Neural cell (in vitro differentiated cells): ENCODE measurements at regions not wholly inside any gene's neighbourhood (a gene's known extent, or its start where the extent isn't known, plus 50 kb on each side); places are given as distances from the start of the nearest gene placed in this dataset.

Source experiments
- H2AFZ ChIP-seq: fragments of 200-600, 300-800 bp; sonication (generic), shearing (Covaris generic); 2 replicates; pipeline ENCODE4 v1.6.0; 2014; ENCODE audit warnings: low read depth, mild to moderate bottlenecking, antibody characterized with exemption, low read length, moderate library complexity
- H3F3A ChIP-seq: fragments of 200-600 bp; shearing (Covaris generic); 2 replicates; pipeline ENCODE4 v1.6.1; 2016; ENCODE audit warnings: mild to moderate bottlenecking, moderate library complexity, mixed read lengths, antibody characterized with exemption, low read length; ENCODE audit not compliant: insufficient read depth, poor library complexity, severe bottlenecking
- H3K27ac ChIP-seq: fragments of 200-600, 300-800 bp; sonication (generic), shearing (Covaris generic); 2 replicates; pipeline ENCODE4 v1.5.1; 2014; ENCODE audit warnings: mild to moderate bottlenecking, low read length, moderate library complexity
- H3K27me3 ChIP-seq: fragments of 300-800, 200-600 bp; sonication (generic), shearing (Covaris generic); 2 replicates; pipeline ENCODE4 v1.6.0; 2014; ENCODE audit warnings: mild to moderate bottlenecking, low read depth, low read length, moderate library complexity; ENCODE audit not compliant: insufficient read depth
- H3K36me3 ChIP-seq: fragments of 300-800, 200-600 bp; sonication (generic), shearing (Covaris generic); 2 replicates; pipeline ENCODE4 v1.5.1; 2014; ENCODE audit warnings: mild to moderate bottlenecking, antibody characterized with exemption, low read length, moderate library complexity; ENCODE audit not compliant: insufficient read depth
- H3K4me2 ChIP-seq: fragments of 300-800, 200-600 bp; sonication (generic), shearing (Covaris generic); 2 replicates; pipeline ENCODE4 v1.6.0; 2014; ENCODE audit warnings: mild to moderate bottlenecking, low read length
- H3K4me3 ChIP-seq: fragments of 300-800, 200-600 bp; sonication (generic), shearing (Covaris generic); 2 replicates; pipeline ENCODE4 v1.5.1; 2014; ENCODE audit warnings: mild to moderate bottlenecking, low read length, moderate library complexity
- H3K79me2 ChIP-seq: fragments of 200-600 bp; shearing (Covaris generic); replicated peaks from 2 replicates; pipeline ENCODE4 v1.6.0; 2014; ENCODE audit warnings: mild to moderate bottlenecking, low read length, moderate library complexity; ENCODE audit not compliant: insufficient read depth
- H3K9ac ChIP-seq: fragments of 300-800, 200-600 bp; sonication (generic), shearing (Covaris generic); 2 replicates; pipeline ENCODE4 v1.6.1; 2016; ENCODE audit warnings: mild to moderate bottlenecking, low read length, mixed read lengths
- H3K9me2 ChIP-seq: fragments of 200-600 bp; shearing (Covaris generic); 2 replicates; pipeline ENCODE4 v1.6.1; 2016; ENCODE audit warnings: mild to moderate bottlenecking, low read length, mixed read lengths; ENCODE audit not compliant: insufficient read depth
- H3K9me3 ChIP-seq: fragments of 200-600, 300-800 bp; sonication (generic), shearing (Covaris generic); 2 replicates; pipeline ENCODE4 v1.6.1; 2016; ENCODE audit warnings: mild to moderate bottlenecking, mixed run types, low read length, moderate library complexity, mixed read lengths
- H4K20me1 ChIP-seq: fragments of 200-600 bp; shearing (Covaris generic); 2 replicates; pipeline ENCODE4 v1.6.1; 2016; ENCODE audit warnings: mild to moderate bottlenecking, mixed run types; ENCODE audit not compliant: insufficient read depth
- EP300 ChIP-seq: fragments of 450-650 bp; conservative IDR thresholded peaks from 2 replicates; pipeline ENCODE4 v1.6.1; 2014; ENCODE audit warnings: antibody characterized with exemption, mild to moderate bottlenecking, moderate library complexity; ENCODE audit not compliant: poor library complexity, severe bottlenecking
- EZH2 ChIP-seq: fragments of 200-600, 300-800 bp; shearing (Covaris generic), sonication (generic); IDR thresholded peaks from 2 replicates; pipeline ENCODE4 v1.6.1; 2014; ENCODE audit warnings: antibody characterized with exemption, low read length, borderline replicate concordance, mild to moderate bottlenecking; ENCODE audit not compliant: insufficient read depth, poor library complexity, severe bottlenecking
- MXI1 ChIP-seq: fragments of 450-650 bp; conservative IDR thresholded peaks from 2 replicates; pipeline ENCODE4 v1.6.1; 2014; ENCODE audit warnings: antibody characterized with exemption, mild to moderate bottlenecking; ENCODE audit not compliant: poor library complexity, severe bottlenecking
- POLR2AphosphoS5 ChIP-seq: IDR thresholded peaks from 2 replicates; pipeline ENCODE4 v1.6.1; 2012
- RAD21 ChIP-seq: fragments of 450-650 bp; conservative IDR thresholded peaks from 2 replicates; pipeline ENCODE4 v1.6.1; 2014; ENCODE audit warnings: antibody characterized with exemption, mild to moderate bottlenecking, moderate library complexity
- SMC3 ChIP-seq: fragments of 450-650 bp; conservative IDR thresholded peaks from 2 replicates; pipeline ENCODE4 v1.6.1; 2014; ENCODE audit warnings: antibody characterized with exemption, mild to moderate bottlenecking, moderate library complexity; ENCODE audit not compliant: poor library complexity
- TAF1 ChIP-seq: IDR thresholded peaks from 2 replicates; pipeline ENCODE4 v1.6.1; 2012; ENCODE audit warnings: low read depth
- TF ChIP-seq, protein P1 (sequence below): fragments of 450-650 bp; IDR thresholded peaks from 2 replicates; pipeline ENCODE4 v1.5.1; 2014; ENCODE audit warnings: antibody characterized with exemption, mild to moderate bottlenecking, moderate library complexity; ENCODE audit not compliant: poor library complexity, severe bottlenecking
- TF ChIP-seq, protein P2 (sequence below): IDR thresholded peaks from 2 replicates; pipeline ENCODE4 v1.6.1; 2012; ENCODE audit warnings: borderline replicate concordance

DNA sequence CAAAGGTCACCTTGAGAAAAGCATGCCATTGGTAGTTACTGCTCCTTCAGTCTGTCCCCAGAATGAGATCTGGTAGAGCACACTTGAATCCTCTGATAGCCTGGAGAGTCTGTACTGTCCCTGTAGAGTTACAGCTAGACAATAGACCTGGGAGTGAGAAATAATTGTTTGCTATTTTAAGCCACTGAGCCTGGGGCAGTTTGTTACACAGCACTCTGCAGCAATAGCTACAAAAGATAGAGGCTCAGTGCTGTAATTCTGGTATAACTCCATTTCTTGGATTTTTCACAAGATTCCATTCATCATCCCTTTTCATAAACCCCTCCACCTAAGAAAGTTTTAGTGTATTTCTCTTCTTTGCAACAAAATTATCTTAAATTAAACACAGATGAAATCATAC lies 242.7 kb upstream of the ARRDC4 start:
- Histone ChIP-seq H3K36me3 (no peaks in the 10 kb centered on the region), H3K27me3 (no peaks in the 10 kb centered on the region), H4K20me1 (no peaks in the 10 kb centered on the region), H3K9me3 (no peaks in the 10 kb centered on the region), H3K4me2 (no peak overlapping the region), H3K4me3 (no peak overlapping the region), H2AFZ (no peak overlapping the region), H3K9me2 (no peaks in the 10 kb centered on the region), H3K27ac (no peak overlapping the region), H3K79me2 (no peaks in the 10 kb centered on the region), H3F3A (no peaks in the 10 kb centered on the region), H3K9ac (no peak overlapping the region)
- TF ChIP-seq MXI1 (no peak), SMC3 (no peak), POLR2AphosphoS5 (no peak), RAD21 (no peak)

DNA sequence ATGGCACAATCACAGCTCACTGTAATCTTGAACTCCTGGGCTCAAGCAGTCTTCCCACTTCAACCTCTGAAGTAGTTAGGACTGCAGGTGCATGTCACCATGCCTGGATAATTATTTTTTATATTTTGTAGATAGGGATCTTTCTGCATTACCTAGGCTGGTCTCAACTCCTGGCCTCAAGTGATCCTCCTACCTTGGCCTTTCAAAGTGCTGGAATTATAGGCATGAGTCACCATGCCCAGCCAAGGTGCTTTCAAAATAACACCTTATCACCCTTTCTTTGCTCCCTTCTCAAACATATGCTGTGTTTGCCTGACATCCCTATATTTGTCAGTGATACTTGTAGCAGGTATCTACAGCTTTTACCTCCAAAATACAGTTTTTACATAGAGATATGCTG lies 242.0 kb upstream of the ARRDC4 start:
- no peak overlapping the region for H2AFZ ChIP-seq
- no peaks in the 10 kb centered on the region for H4K20me1 ChIP-seq
- H3K4me2 ChIP-seq, result no peak overlapping the region
- H3K27me3 ChIP-seq, result no peaks in the 10 kb centered on the region
- H3K9me3 ChIP-seq, result no peaks in the 10 kb centered on the region
- no peaks in the 10 kb centered on the region for H3K9me2 ChIP-seq
- no peak overlapping the region for H3K27ac ChIP-seq
- H3K36me3 ChIP-seq, result no peaks in the 10 kb centered on the region
- H3K4me3 ChIP-seq, result no peak overlapping the region
- no peak overlapping the region for H3K9ac ChIP-seq
- no peaks in the 10 kb centered on the region for H3F3A ChIP-seq
- TF ChIP-seq TAF1, result no peak
- no peak for TF ChIP-seq EP300
- TF ChIP-seq MXI1, result no peak
- TF ChIP-seq, protein P1, sequence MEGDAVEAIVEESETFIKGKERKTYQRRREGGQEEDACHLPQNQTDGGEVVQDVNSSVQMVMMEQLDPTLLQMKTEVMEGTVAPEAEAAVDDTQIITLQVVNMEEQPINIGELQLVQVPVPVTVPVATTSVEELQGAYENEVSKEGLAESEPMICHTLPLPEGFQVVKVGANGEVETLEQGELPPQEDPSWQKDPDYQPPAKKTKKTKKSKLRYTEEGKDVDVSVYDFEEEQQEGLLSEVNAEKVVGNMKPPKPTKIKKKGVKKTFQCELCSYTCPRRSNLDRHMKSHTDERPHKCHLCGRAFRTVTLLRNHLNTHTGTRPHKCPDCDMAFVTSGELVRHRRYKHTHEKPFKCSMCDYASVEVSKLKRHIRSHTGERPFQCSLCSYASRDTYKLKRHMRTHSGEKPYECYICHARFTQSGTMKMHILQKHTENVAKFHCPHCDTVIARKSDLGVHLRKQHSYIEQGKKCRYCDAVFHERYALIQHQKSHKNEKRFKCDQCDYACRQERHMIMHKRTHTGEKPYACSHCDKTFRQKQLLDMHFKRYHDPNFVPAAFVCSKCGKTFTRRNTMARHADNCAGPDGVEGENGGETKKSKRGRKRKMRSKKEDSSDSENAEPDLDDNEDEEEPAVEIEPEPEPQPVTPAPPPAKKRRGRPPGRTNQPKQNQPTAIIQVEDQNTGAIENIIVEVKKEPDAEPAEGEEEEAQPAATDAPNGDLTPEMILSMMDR, result no peak
- no peak for TF ChIP-seq SMC3
- no peaks in the 10 kb centered on the region for H3K79me2 ChIP-seq

DNA sequence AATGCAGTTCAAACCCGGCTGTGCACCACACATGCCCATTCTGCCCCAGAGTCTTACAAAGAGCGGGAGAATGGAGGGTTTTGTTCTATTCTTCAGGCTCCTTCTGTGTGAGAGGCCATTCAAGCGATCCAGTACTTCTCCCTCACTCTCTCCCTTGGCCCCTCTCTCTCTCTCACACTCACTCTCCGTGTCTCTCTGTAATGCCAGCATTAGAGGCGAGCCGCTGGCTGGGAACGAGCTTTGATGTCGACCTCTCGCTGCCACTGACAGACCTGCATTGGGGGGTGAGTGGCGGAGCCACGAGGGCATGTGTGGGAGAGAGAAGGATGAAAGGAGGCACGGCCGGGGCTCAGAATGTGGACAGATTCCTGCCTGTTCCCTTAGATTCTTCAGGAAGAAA lies 231.7 kb upstream of the ARRDC4 start:
- Histone ChIP-seq H3K9ac (no peak overlapping the region), H3K27ac (no peak overlapping the region), H3K9me2 (no peaks in the 10 kb centered on the region), H3K36me3 (no peaks in the 10 kb centered on the region), H2AFZ (no peak overlapping the region), H3K4me2 (no peak overlapping the region), H3F3A (no peaks in the 10 kb centered on the region), H3K79me2 (no peaks in the 10 kb centered on the region), H3K27me3 (peaks cover 27% of the 10 kb centered on the region), H4K20me1 (no peaks in the 10 kb centered on the region), H3K9me3 (no peaks in the 10 kb centered on the region), H3K4me3 (no peak overlapping the region)
- TF ChIP-seq MXI1 (no peak), TAF1 (no peak), SMC3 (no peak), RAD21 (no peak), EZH2 (no peak), EP300 (no peak), POLR2AphosphoS5 (no peak)
- TF ChIP-seq, protein P1, result no peak
- TF ChIP-seq, protein P2, sequence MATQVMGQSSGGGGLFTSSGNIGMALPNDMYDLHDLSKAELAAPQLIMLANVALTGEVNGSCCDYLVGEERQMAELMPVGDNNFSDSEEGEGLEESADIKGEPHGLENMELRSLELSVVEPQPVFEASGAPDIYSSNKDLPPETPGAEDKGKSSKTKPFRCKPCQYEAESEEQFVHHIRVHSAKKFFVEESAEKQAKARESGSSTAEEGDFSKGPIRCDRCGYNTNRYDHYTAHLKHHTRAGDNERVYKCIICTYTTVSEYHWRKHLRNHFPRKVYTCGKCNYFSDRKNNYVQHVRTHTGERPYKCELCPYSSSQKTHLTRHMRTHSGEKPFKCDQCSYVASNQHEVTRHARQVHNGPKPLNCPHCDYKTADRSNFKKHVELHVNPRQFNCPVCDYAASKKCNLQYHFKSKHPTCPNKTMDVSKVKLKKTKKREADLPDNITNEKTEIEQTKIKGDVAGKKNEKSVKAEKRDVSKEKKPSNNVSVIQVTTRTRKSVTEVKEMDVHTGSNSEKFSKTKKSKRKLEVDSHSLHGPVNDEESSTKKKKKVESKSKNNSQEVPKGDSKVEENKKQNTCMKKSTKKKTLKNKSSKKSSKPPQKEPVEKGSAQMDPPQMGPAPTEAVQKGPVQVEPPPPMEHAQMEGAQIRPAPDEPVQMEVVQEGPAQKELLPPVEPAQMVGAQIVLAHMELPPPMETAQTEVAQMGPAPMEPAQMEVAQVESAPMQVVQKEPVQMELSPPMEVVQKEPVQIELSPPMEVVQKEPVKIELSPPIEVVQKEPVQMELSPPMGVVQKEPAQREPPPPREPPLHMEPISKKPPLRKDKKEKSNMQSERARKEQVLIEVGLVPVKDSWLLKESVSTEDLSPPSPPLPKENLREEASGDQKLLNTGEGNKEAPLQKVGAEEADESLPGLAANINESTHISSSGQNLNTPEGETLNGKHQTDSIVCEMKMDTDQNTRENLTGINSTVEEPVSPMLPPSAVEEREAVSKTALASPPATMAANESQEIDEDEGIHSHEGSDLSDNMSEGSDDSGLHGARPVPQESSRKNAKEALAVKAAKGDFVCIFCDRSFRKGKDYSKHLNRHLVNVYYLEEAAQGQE, result no peak
